ENCODE measurements at regions not wholly inside any gene's neighbourhood (a gene's known extent, or its start where the extent isn't known, plus 50 kb on each side); places are given as distances from the start of the nearest gene placed in this dataset.
"Not testable (repeated sequence)": the region's sequence is repeated elsewhere in the genome, so short reads cannot be mapped to it uniquely, and the experiment has no call there.

DNA sequence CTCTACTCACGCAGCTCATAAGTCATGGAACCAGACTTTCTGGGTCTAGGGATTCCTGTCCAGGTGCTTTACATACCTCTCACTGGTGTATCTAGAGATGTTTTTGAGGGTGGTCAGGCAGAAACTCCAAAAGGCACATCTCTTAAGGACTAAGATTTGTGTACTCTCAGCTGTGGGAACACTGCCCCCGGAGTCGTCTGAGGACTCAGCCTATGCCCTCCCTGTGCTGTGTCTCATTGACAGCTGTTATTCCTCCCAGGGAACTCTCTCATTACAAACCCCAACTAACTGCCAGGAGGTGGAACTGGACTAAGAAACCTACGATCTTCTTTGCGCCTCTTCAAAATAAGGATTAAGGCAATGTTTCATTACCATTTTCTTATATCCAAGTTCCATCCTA lies 293.9 kb upstream of the DLGAP1 start:
- FAIRE-seq (no peak), DNase-seq (ENCODE audit: insufficient read length, low spot score) (no peak)
- no peak for TF ChIP-seq POLR2A (IDR thresholded peaks at IDR 0.05; ENCODE audit: low read depth, low read length)

- FAIRE-seq: no peak
- no peak for DNase-seq (ENCODE audit: insufficient read length, low spot score)
- TF ChIP-seq POLR2A (IDR thresholded peaks at IDR 0.05; ENCODE audit: low read depth, low read length): no peak
Observed at GRCh38 chr18:4734903-4735302, 279.8 kb upstream of the DLGAP1 start.

GRCh38 chr18:4734021-4734420 lies 278.9 kb upstream of the DLGAP1 start:
- no peak for TF ChIP-seq POLR2A (IDR thresholded peaks at IDR 0.05; ENCODE audit: low read depth, low read length)

GRCh38 chr18:4721545-4721944 lies 266.4 kb upstream of the DLGAP1 start:
- DNase-seq (ENCODE audit: insufficient read length, low spot score) (no peak), FAIRE-seq (no peak)
- no peak for TF ChIP-seq POLR2A (IDR thresholded peaks at IDR 0.05; ENCODE audit: low read depth, low read length)

More at GRCh38 chr18:4734021-4734420, 278.9 kb upstream of the DLGAP1 start:
- FAIRE-seq (no peak), DNase-seq (ENCODE audit: insufficient read length, low spot score) (no peak)

GRCh38 chr18:4720518-4720917 lies 265.4 kb upstream of the DLGAP1 start:
- no peak for TF ChIP-seq POLR2A (IDR thresholded peaks at IDR 0.05; ENCODE audit: low read depth, low read length)

DNA sequence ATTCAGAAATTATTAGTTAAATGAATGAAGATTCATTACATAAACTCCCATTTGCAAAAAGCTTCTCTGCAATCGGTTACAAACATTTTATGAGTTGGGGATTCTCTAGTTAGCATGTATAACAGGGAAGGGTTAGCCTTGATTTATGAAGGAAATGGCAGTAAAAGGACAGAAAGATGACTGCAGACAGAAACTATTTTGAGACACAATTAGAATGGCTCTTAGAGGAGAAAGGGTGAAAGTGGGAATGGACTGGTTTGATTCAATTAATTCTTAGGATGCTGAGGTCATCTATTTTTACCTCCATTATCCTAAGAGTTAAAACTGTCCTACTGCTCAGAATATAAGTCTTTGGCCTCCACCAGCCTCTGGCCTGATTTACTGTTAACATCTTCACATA lies 250.8 kb upstream of the DLGAP1 start:
- DNase-seq (ENCODE audit: insufficient read length, low spot score): no peak
- no peak for FAIRE-seq
- TF ChIP-seq POLR2A (IDR thresholded peaks at IDR 0.05; ENCODE audit: low read depth, low read length): no peak

More at GRCh38 chr18:4720518-4720917, 265.4 kb upstream of the DLGAP1 start:
- no peak for FAIRE-seq
- DNase-seq (ENCODE audit: insufficient read length, low spot score): no peak

DNA sequence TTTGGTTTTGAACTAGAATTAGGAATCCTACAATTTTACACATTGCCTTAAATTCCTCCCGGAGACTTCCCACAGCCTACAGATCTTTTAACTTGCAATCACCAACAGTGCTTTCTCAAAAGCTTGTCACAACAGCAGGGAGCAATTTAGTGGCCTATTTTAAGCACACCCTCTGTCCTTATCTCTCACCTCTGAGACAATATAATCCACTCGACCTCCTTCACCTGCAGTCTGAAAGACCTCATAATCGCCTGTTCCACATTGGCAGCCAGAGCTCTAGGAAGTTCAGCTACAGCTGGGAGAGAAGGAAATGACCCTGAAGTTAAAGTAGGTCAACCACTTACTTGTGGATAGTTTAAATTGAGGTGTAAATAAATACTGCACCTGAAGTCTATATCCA lies 249.7 kb upstream of the DLGAP1 start:
- TF ChIP-seq POLR2A (IDR thresholded peaks at IDR 0.05; ENCODE audit: low read depth, low read length): no peak
- DNase-seq (ENCODE audit: insufficient read length, low spot score) (no peak), FAIRE-seq (no peak)

DNA sequence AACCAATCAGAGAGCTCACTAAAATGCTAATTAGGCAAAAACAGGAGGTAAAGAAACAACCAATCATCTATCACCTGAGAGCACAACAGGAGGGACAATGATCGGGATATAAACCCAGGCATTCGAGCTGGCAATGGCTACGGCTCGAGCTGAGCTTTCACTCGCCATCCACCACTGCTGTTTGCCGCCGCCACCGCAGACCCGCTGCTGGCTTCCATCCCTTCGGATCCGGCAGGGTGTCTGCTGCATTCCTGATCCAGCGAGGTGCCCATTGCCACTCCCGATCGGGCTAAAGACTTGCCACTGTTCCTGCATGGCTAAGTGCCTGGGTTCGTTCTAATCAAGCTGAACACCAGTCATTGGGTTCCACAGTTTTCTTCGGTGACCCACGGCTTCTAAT lies 236.7 kb upstream of the DLGAP1 start:
- FAIRE-seq: no peak
- no peak for TF ChIP-seq POLR2A (IDR thresholded peaks at IDR 0.05; ENCODE audit: low read depth, low read length)
- no peak for DNase-seq (ENCODE audit: insufficient read length, low spot score)

DNA sequence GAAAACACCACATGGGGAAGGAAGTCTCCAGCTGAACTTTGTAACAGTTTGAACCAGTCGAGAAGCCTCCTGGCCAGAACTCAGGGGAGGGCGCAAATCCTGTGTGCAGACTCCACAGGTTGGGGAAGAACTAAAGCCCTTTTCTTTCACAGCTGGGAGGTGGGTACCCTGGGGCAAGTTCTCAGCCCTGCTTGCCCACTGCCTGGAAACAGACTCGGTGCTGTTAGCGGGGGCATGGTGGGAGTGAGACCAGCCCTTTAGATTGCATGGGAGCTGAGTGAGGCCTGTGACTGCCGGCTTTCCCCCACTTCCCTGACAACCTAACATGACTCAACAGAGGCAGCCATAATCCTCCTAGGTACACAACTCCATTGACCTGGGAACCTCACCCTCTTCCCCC lies 223.6 kb upstream of the DLGAP1 start:
- DNase-seq (ENCODE audit: insufficient read length, low spot score); FAIRE-seq: not testable (repeated sequence)

GRCh38 chr18:4677006-4677405 lies 221.9 kb upstream of the DLGAP1 start:
- no peak for TF ChIP-seq POLR2A (IDR thresholded peaks at IDR 0.05; ENCODE audit: low read depth, low read length)
- DNase-seq (ENCODE audit: insufficient read length, low spot score) (no peak), FAIRE-seq (no peak)

DNA sequence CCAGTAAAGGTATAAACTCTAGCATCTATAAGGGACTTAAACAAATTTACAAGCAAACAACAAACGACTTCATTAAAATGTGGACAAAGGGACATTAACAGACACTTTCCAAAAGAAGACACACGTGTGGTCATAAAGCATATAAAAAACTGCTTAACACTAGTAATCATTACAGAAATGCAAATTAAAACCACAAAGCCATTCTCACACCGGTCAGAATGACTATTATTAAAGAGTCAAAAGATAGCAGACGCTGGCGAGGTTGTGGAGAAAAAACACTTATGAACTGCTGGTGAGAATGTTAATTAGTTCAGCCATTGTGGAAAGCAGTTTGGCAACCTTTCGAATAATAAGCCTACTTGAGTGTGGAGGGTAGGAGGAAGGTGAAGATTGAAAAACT lies 217.1 kb upstream of the DLGAP1 start:
- FAIRE-seq (no peak), DNase-seq (ENCODE audit: insufficient read length, low spot score) (no peak)
- TF ChIP-seq POLR2A (IDR thresholded peaks at IDR 0.05; ENCODE audit: low read depth, low read length): no peak

- FAIRE-seq (no peak), DNase-seq (ENCODE audit: insufficient read length, low spot score) (no peak)
- no peak for TF ChIP-seq POLR2A (IDR thresholded peaks at IDR 0.05; ENCODE audit: low read depth, low read length)
Observed at GRCh38 chr18:4658804-4659203, 203.7 kb upstream of the DLGAP1 start.

DNA sequence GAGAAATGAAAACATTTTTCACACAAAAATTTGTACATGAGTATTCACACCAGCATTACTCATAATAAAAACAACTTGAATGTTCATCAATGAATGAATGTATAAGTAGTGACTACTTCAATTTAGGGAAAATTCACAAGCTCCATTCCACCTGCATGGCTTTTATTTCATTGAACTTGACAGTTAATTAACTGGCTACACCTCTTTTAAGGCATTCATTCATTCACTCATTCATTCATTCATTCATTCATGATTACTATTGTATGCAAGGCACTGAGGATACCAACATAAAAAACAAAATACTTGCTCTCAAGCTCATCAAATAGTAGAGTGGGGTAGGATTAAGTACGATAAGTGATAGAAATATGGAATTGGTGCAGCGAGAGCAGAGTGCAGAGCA lies 198.3 kb upstream of the DLGAP1 start:
- no peak for TF ChIP-seq POLR2A (IDR thresholded peaks at IDR 0.05; ENCODE audit: low read depth, low read length)
- no peak for FAIRE-seq
- DNase-seq (ENCODE audit: insufficient read length, low spot score): no peak

GRCh38 chr18:4641771-4642368 lies 186.8 kb upstream of the DLGAP1 start:
- no peak for TF ChIP-seq POLR2A (IDR thresholded peaks at IDR 0.05; ENCODE audit: low read depth, low read length)
- no peak for FAIRE-seq
- DNase-seq (ENCODE audit: insufficient read length, low spot score): no peak

DNA sequence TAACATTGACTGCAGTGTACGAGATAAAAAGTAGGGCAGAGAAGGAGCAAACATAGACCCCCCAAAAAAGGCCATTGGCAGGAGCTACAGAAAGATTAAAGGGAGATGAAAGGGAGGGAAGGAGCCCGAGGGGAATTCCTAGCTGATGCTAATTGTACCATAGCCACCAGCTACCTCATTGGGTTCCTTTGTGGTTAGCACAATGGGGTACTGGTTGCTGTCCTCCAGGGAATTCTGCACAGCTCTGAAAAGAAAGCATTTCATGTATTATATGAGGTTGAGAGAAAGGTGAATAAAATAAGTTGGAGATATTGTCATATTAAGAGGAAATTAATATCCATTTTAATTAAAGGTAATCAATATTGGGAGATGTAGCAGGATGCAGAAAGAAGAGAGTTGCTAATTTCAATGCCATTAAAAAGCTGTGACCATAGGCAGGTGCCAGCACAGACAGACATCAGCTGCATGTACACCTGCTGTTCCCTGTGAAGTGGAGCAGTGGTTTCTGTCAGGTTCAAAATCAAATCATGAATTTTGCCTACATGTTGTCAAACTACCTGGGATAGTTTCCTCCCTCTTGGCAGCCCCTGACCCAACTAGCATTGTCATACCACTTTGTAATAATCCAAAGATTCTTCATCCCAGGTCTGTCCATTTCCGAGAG lies 185.4 kb upstream of the DLGAP1 start:
- no peak for FAIRE-seq
- DNase-seq (ENCODE audit: insufficient read length, low spot score): no peak
- TF ChIP-seq POLR2A (IDR thresholded peaks at IDR 0.05; ENCODE audit: low read depth, low read length): no peak
